ENCODE measurements at regions not wholly inside any gene's neighbourhood (a gene's known extent, or its start where the extent isn't known, plus 50 kb on each side); places are given as distances from the start of the nearest gene placed in this dataset.

- no peaks in the 10 kb centered on the region for H3K27me3 Mint-ChIP-seq
- intact Hi-C loops (cut with micrococcal nuclease): no loop called here
- H3K27ac Mint-ChIP-seq: no peak overlapping the region
- H3K9me3 Mint-ChIP-seq: no peaks in the 10 kb centered on the region
- no peaks in the 10 kb centered on the region for H3K36me3 Mint-ChIP-seq (ENCODE audit: low read depth)
- H3K4me1 Mint-ChIP-seq (ENCODE audit: low read depth): no peaks in the 10 kb centered on the region
- no peak overlapping the region for H3K4me3 Mint-ChIP-seq
These were observed 615.0 kb upstream of the AGTR1 start for GRCh38 chr3:148082506-148083280.

- intact Hi-C loops (cut with micrococcal nuclease): no loop called here
- H3K4me1 Mint-ChIP-seq (ENCODE audit: low read depth): no peaks in the 10 kb centered on the region
- no peak overlapping the region for H3K27ac Mint-ChIP-seq
- no peaks in the 10 kb centered on the region for H3K36me3 Mint-ChIP-seq (ENCODE audit: low read depth)
- H3K4me3 Mint-ChIP-seq: no peak overlapping the region
- no peaks in the 10 kb centered on the region for H3K9me3 Mint-ChIP-seq
- H3K27me3 Mint-ChIP-seq: no peaks in the 10 kb centered on the region
These were observed 614.0 kb upstream of the AGTR1 start for GRCh38 chr3:148083526-148084182.

DNA sequence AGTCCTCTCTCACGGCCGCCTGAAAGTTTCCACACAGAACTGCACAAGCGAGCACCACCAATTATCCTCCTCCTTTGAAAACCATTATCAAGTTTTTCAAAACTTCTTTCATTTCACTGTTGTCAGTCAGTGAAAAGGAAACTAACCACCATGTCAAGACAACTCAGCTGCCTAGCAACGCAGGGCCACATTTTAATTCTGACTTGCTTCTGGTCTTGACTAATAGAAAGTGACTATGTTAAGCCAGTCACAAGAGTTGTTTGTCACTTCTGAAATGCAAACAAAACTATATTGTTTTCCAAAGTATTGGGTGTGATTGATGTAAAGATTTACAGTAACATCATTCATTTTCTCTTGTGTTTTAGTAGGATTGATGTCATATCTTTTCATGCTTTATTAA, 612.8 kb upstream of the AGTR1 start:
- Mint-ChIP-seq H3K9me3 (no peaks in the 10 kb centered on the region), H3K4me1 (ENCODE audit: low read depth) (no peaks in the 10 kb centered on the region), H3K27ac (no peak overlapping the region), H3K27me3 (no peaks in the 10 kb centered on the region), H3K36me3 (ENCODE audit: low read depth) (no peaks in the 10 kb centered on the region), H3K4me3 (no peak overlapping the region)
- intact Hi-C loops (cut with micrococcal nuclease): no loop called here

DNA sequence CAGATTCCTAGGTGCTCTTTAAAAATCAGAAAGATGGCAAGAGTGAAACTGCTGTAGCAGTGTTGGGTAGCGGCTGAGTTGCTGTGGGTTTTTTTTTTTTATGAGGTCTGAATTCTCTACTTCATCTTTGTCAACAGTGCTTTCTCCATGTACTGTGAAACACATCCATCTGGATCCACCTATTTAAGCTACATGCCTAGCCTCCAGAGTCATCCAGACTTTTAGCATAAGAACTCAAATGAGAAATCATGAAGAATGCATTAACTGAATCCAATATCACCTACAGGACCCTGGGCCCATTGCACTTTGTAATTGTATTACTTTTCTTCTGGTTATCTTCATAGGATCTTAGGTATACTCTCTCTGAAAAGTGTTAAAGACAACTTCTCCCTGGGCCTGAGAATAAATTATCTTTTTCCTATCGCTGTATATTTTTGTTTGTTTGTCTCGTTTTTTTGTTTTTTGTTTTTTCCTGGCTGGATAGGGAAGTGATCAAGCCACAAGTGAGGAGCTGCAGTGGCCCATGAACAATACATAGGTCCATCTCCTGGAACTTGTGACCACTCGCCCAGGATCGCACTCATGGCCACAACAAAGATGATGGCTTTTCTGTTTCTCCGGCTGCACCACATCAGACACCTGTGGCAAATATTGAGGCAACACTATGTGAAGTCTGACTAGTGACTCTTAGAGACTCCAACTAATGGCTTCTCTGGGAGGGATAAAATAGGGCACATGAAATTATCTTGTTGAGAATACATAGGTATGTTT, 609.9 kb upstream of the AGTR1 start:
- no peaks in the 10 kb centered on the region for H3K36me3 Mint-ChIP-seq (ENCODE audit: low read depth)
- H3K27ac Mint-ChIP-seq: no peak overlapping the region
- H3K4me1 Mint-ChIP-seq (ENCODE audit: low read depth): no peaks in the 10 kb centered on the region
- no peaks in the 10 kb centered on the region for H3K27me3 Mint-ChIP-seq
- intact Hi-C loops (cut with micrococcal nuclease): no loop called here
- no peaks in the 10 kb centered on the region for H3K9me3 Mint-ChIP-seq
- no peak overlapping the region for H3K4me3 Mint-ChIP-seq

DNA sequence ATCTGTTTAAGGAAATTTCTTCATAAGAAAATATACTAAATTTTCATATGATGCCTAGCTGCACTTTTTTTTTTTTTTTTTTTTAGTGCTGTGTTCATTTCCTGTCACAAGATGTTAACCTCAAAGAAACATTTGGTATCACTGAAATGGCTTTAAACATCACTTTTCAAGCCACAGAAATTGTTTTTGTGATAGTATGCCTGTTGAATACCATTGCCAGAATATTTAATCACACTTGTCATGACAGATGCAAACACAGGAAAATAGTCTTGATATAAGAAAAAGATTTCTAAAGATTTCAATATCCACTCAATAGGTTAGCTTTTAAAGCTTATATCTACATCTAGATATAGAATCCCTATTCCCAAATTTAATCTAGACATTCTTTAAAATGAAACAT, 608.5 kb upstream of the AGTR1 start:
- H3K36me3 Mint-ChIP-seq (ENCODE audit: low read depth): no peaks in the 10 kb centered on the region
- intact Hi-C loops (cut with micrococcal nuclease): no loop called here
- H3K9me3 Mint-ChIP-seq: no peaks in the 10 kb centered on the region
- no peak overlapping the region for H3K27ac Mint-ChIP-seq
- H3K4me3 Mint-ChIP-seq: no peak overlapping the region
- no peaks in the 10 kb centered on the region for H3K4me1 Mint-ChIP-seq (ENCODE audit: low read depth)
- H3K27me3 Mint-ChIP-seq: no peaks in the 10 kb centered on the region

- no peaks in the 10 kb centered on the region for H3K4me1 Mint-ChIP-seq (ENCODE audit: low read depth)
- H3K4me3 Mint-ChIP-seq: no peak overlapping the region
- H3K36me3 Mint-ChIP-seq (ENCODE audit: low read depth): no peaks in the 10 kb centered on the region
- H3K9me3 Mint-ChIP-seq: no peaks in the 10 kb centered on the region
- H3K27ac Mint-ChIP-seq: no peak overlapping the region
- H3K27me3 Mint-ChIP-seq: no peaks in the 10 kb centered on the region
- intact Hi-C loops (cut with micrococcal nuclease): no loop called here
These were observed 607.5 kb upstream of the AGTR1 start for GRCh38 chr3:148090156-148090555.

DNA sequence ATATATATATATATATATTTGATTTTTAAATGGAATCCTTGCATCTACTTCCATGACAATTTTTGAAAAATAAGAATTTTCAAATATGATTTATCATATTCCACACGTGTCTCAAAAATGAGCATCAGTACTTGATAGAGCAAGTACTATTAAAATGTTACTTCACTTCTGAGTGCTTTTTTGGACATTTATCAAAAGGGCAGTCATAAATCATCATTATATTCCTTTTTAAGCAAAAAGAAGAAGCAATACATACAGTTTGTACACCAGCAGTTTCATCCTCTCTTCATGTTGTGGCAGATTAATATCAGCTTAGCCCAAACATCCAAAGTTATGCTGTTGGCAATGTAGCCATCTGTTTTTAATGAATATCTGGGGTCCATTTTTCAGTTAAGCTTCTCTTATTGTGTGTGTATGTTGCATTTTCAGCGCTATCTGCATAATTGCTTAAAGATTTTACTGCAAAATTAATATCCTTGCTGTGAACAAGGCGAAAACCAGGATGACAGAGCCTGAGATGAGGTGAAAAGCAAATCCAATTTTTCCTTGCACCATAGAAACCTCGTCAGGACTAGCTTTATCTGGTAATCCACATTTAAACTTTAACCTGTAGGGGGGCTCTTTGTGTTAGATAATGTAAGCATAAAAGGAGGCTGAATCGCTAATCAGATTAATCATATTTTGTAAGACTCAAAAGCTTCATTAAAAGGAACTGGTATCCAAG, 604.9 kb upstream of the AGTR1 start:
- H3K4me3 Mint-ChIP-seq: no peak overlapping the region
- no peaks in the 10 kb centered on the region for H3K27me3 Mint-ChIP-seq
- no peaks in the 10 kb centered on the region for H3K4me1 Mint-ChIP-seq (ENCODE audit: low read depth)
- H3K27ac Mint-ChIP-seq: no peak overlapping the region
- H3K9me3 Mint-ChIP-seq: no peaks in the 10 kb centered on the region
- no peaks in the 10 kb centered on the region for H3K36me3 Mint-ChIP-seq (ENCODE audit: low read depth)
- intact Hi-C loops (cut with micrococcal nuclease): no loop called here

DNA sequence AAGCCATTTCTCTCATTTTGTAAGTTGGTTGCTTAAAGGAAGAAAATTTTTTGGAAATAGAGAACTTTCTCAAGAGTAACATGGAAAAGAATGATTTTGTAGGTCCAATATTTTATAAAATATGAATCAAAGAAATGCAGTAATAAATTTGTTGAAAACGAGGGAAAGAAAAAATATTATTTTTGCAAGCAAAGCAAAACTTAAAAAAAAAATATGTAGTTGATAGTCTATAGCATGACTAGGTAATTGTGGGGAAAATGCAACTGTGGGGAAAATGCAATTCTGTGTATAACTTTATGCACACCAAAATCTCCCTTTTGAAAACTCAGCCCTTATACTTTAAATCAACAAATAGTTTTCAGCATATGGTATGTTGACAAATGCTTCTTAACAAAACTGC, 604.0 kb upstream of the AGTR1 start:
- Mint-ChIP-seq H3K9me3 (no peaks in the 10 kb centered on the region), H3K36me3 (ENCODE audit: low read depth) (no peaks in the 10 kb centered on the region), H3K4me3 (no peak overlapping the region), H3K4me1 (ENCODE audit: low read depth) (no peaks in the 10 kb centered on the region), H3K27ac (no peak overlapping the region), H3K27me3 (no peaks in the 10 kb centered on the region)
- intact Hi-C loops (cut with micrococcal nuclease): no loop called here

DNA sequence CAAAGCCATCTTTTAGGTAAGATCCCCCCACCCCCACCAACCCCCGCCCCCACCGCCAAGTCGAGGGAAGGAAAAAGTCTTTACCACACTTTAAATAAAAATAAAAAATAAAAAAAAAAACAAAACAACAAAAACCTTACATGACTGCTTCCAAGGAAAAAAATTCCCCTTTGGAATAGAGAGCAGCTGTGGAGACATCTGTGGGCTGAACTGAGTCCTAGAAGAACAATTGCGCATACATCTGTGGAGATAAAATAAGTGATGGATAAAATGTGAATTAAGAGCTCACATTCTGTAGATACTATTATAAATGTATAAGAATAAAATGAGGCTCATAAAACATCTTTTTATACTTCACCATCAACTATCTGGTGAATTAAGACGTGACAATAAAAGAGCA, 601.7 kb upstream of the AGTR1 start:
- no peaks in the 10 kb centered on the region for H3K4me1 Mint-ChIP-seq (ENCODE audit: low read depth)
- no peaks in the 10 kb centered on the region for H3K27me3 Mint-ChIP-seq
- H3K36me3 Mint-ChIP-seq (ENCODE audit: low read depth): no peaks in the 10 kb centered on the region
- intact Hi-C loops (cut with micrococcal nuclease): no loop called here
- H3K27ac Mint-ChIP-seq: no peak overlapping the region
- H3K9me3 Mint-ChIP-seq: no peaks in the 10 kb centered on the region
- no peak overlapping the region for H3K4me3 Mint-ChIP-seq

DNA sequence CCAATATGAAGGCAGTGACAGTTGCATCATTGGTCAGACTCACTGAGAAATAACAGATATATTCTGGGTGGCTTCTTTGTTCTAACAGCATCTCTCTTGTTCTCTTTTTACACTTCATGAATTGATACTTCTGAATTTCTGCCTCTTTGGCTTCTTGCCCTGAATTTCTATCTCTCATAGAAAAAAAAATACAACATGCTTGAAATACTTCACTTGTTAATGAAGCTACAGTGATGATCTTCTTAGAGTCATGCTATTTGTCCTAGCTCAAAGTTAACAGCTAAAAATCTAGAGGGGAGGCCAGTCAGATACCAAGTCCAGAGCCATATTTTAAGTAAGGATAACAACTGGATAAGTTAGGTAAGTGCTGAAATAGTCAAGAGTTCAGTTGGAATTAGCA, 597.2 kb upstream of the AGTR1 start:
- H3K27me3 Mint-ChIP-seq: no peaks in the 10 kb centered on the region
- no peaks in the 10 kb centered on the region for H3K9me3 Mint-ChIP-seq
- H3K27ac Mint-ChIP-seq: no peak overlapping the region
- no peak overlapping the region for H3K4me3 Mint-ChIP-seq
- H3K4me1 Mint-ChIP-seq (ENCODE audit: low read depth): no peaks in the 10 kb centered on the region
- intact Hi-C loops (cut with micrococcal nuclease): no loop called here
- H3K36me3 Mint-ChIP-seq (ENCODE audit: low read depth): no peaks in the 10 kb centered on the region

DNA sequence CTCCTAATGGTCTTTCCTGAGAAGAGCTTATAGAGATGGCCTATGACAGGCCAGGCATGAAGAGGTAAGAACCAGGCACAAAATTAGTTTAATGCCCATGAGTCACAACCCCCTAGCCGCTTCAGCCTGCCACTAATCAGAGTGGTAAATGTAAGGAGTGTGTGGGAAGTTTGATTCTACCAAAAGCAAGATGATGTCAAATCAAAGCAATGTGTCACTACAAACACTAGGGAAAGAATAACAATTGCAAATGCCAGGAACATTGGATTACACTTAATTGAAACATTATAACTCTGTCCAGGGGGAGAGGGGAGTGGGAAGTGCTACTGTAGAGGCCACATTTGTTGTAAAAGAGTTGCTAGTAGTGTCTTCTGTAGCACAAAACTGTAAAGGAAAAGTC, 596.6 kb upstream of the AGTR1 start:
- no peaks in the 10 kb centered on the region for H3K27me3 Mint-ChIP-seq
- intact Hi-C loops (cut with micrococcal nuclease): no loop called here
- H3K36me3 Mint-ChIP-seq (ENCODE audit: low read depth): no peaks in the 10 kb centered on the region
- H3K4me1 Mint-ChIP-seq (ENCODE audit: low read depth): no peaks in the 10 kb centered on the region
- no peak overlapping the region for H3K27ac Mint-ChIP-seq
- H3K9me3 Mint-ChIP-seq: no peaks in the 10 kb centered on the region
- H3K4me3 Mint-ChIP-seq: no peak overlapping the region

GRCh38 chr3:148102156-148102555, 595.5 kb upstream of the AGTR1 start:
- no peaks in the 10 kb centered on the region for H3K9me3 Mint-ChIP-seq
- intact Hi-C loops (cut with micrococcal nuclease): no loop called here
- no peak overlapping the region for H3K27ac Mint-ChIP-seq

DNA sequence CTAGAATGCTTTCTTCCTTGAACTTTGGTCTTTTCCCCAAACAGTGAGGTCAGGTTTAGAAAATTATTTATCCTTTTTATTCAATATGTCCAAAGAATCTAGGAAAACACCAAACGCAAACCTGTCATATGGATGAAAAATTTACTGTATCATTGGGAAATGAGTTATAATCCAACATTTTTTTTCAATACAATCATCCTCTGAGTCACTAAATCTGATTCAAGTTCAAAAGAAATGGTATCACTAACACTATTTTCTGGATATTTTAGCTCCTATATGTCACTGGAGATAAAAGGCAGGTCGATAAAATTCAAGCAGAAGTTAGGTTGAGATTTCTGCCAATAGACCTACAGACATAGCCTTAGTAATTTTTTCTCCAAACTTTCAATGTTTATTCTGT, 591.6 kb upstream of the AGTR1 start:
- no peak overlapping the region for H3K4me3 Mint-ChIP-seq
- H3K27ac Mint-ChIP-seq: no peak overlapping the region
- no peaks in the 10 kb centered on the region for H3K4me1 Mint-ChIP-seq (ENCODE audit: low read depth)
- intact Hi-C loops (cut with micrococcal nuclease): no loop called here
- H3K27me3 Mint-ChIP-seq: no peaks in the 10 kb centered on the region
- no peaks in the 10 kb centered on the region for H3K9me3 Mint-ChIP-seq
- no peaks in the 10 kb centered on the region for H3K36me3 Mint-ChIP-seq (ENCODE audit: low read depth)

More at GRCh38 chr3:148102156-148102555, 595.5 kb upstream of the AGTR1 start:
- H3K4me1 Mint-ChIP-seq (ENCODE audit: low read depth): no peaks in the 10 kb centered on the region
- no peak overlapping the region for H3K4me3 Mint-ChIP-seq
- H3K27me3 Mint-ChIP-seq: no peaks in the 10 kb centered on the region
- H3K36me3 Mint-ChIP-seq (ENCODE audit: low read depth): no peaks in the 10 kb centered on the region

DNA sequence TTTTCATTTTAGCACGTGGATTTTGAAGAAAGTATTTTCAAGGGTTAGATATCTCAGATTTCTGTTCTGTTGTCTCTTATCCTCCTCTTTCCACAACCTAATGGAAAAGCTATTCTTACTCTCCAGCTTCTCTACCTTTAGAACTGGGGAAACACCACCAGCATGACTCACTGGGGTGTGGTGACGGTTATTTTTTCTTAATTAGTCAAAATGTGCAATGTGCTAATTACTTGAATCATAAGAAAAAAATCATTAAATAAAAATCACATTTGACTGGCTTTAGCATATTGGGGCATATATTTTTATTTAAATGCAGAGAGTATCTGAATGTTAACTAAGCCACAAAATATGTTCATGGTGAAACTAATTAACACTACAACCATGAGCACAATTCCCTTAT, 570.7 kb upstream of the AGTR1 start:
- H3K4me3 Mint-ChIP-seq: no peak overlapping the region
- no peak overlapping the region for H3K27ac Mint-ChIP-seq
- H3K36me3 Mint-ChIP-seq (ENCODE audit: low read depth): no peaks in the 10 kb centered on the region
- no peaks in the 10 kb centered on the region for H3K27me3 Mint-ChIP-seq
- intact Hi-C loops (cut with micrococcal nuclease): no loop called here
- H3K9me3 Mint-ChIP-seq: no peaks in the 10 kb centered on the region
- H3K4me1 Mint-ChIP-seq (ENCODE audit: low read depth): no peaks in the 10 kb centered on the region
